ENCODE measurements at regions not wholly inside any gene's neighbourhood (a gene's known extent, or its start where the extent isn't known, plus 50 kb on each side); places are given as distances from the start of the nearest gene placed in this dataset.
"Not testable (repeated sequence)": the region's sequence is repeated elsewhere in the genome, so short reads cannot be mapped to it uniquely, and the experiment has no call there.

GRCh38 chr3:39668420-39668819 lies 141.0 kb upstream of the MYRIP start:
- Mint-ChIP-seq H3K4me1 (no peaks in the 10 kb centered on the region), H3K4me3 (no peak overlapping the region), H3K27me3 (peaks cover 9 to 20% (median 11%) of the 10 kb centered on the region in 3 donors), H3K36me3 (no peaks in the 10 kb centered on the region), H3K9me3 (peaks cover 0 to under 1% (median 0%) of the 10 kb centered on the region in 7 donors), H3K27ac (peak overlapping the region in 1 of 6 donors; percentile 4)
- no peak for DNase-seq
- ATAC-seq (ENCODE audit: low read depth in 2 of 2): no peak

- no peak overlapping the region for H3K4me3 Mint-ChIP-seq
- no peak for ATAC-seq (ENCODE audit: low read depth in 2 of 2)
- H3K9me3 Mint-ChIP-seq: peaks cover 0 to 12% (median 4%) of the 10 kb centered on the region in 7 donors
- no peak for DNase-seq
- no peaks in the 10 kb centered on the region for H3K4me1 Mint-ChIP-seq
- H3K36me3 Mint-ChIP-seq: no peaks in the 10 kb centered on the region
- H3K27me3 Mint-ChIP-seq: peaks cover 9 to 16% (median 11%) of the 10 kb centered on the region in 3 donors
- no peak overlapping the region for H3K27ac Mint-ChIP-seq
These were observed 138.3 kb upstream of the MYRIP start for GRCh38 chr3:39671116-39671515.

GRCh38 chr3:39671600-39671999 lies 137.8 kb upstream of the MYRIP start:
- Mint-ChIP-seq H3K9me3 (peaks cover 0 to 12% (median 5%) of the 10 kb centered on the region in 7 donors), H3K4me3 (no peak overlapping the region), H3K27ac (no peak overlapping the region), H3K4me1 (no peaks in the 10 kb centered on the region), H3K36me3 (no peaks in the 10 kb centered on the region), H3K27me3 (peaks cover 9 to 16% (median 11%) of the 10 kb centered on the region in 3 donors)
- no peak for ATAC-seq (ENCODE audit: low read depth in 2 of 2)
- DNase-seq: no peak

- H3K4me1 Mint-ChIP-seq: no peaks in the 10 kb centered on the region
- H3K27me3 Mint-ChIP-seq: peaks cover 0 to 9% (median 8%) of the 10 kb centered on the region in 3 donors
- H3K27ac Mint-ChIP-seq: no peak overlapping the region
- H3K9me3 Mint-ChIP-seq: peaks cover 0 to 3% (median 0%) of the 10 kb centered on the region in 7 donors
- DNase-seq: no peak
- ATAC-seq (ENCODE audit: low read depth in 2 of 2): no peak
- H3K4me3 Mint-ChIP-seq: no peak overlapping the region
- H3K36me3 Mint-ChIP-seq: no peaks in the 10 kb centered on the region
These were observed 104.0 kb upstream of the MYRIP start for GRCh38 chr3:39705351-39705900.

- Mint-ChIP-seq H3K4me3 (no peak overlapping the region), H3K36me3 (no peaks in the 10 kb centered on the region), H3K27ac (peak overlapping the region in 1 of 6 donors; percentile 9), H3K27me3 (peaks cover 0 to 22% (median 14%) of the 10 kb centered on the region in 3 donors), H3K9me3 (peaks cover 0 to under 1% (median 0%) of the 10 kb centered on the region in 7 donors), H3K4me1 (no peaks in the 10 kb centered on the region)
- DNase-seq (no peak), ATAC-seq (ENCODE audit: low read depth in 2 of 2) (no peak)
These were observed 102.0 kb upstream of the MYRIP start for GRCh38 chr3:39707314-39707909.

GRCh38 chr3:39712413-39713048 lies 96.9 kb upstream of the MYRIP start:
- Mint-ChIP-seq H3K27me3 (peaks cover 5 to 27% (median 15%) of the 10 kb centered on the region in 3 donors), H3K9me3 (peaks cover 0 to 6% (median 0%) of the 10 kb centered on the region in 7 donors), H3K4me1 (no peaks in the 10 kb centered on the region), H3K36me3 (no peaks in the 10 kb centered on the region), H3K27ac (no peak overlapping the region), H3K4me3 (no peak overlapping the region)
- DNase-seq (no peak), ATAC-seq (ENCODE audit: low read depth in 2 of 2) (no peak)

GRCh38 chr3:39713341-39713740 lies 96.1 kb upstream of the MYRIP start:
- not testable (repeated sequence) for H3K27ac Mint-ChIP-seq; H3K9me3 Mint-ChIP-seq; DNase-seq; ATAC-seq (ENCODE audit: low read depth in 2 of 2); H3K4me1 Mint-ChIP-seq; H3K4me3 Mint-ChIP-seq; H3K36me3 Mint-ChIP-seq
- H3K27me3 Mint-ChIP-seq: peaks cover 5 to 26% (median 14%) of the 10 kb centered on the region in 3 donors

- H3K27me3 Mint-ChIP-seq: peaks cover 5 to 11% (median 6%) of the 10 kb centered on the region in 3 donors
- no peak overlapping the region for H3K4me3 Mint-ChIP-seq
- H3K36me3 Mint-ChIP-seq: no peaks in the 10 kb centered on the region
- H3K9me3 Mint-ChIP-seq: peaks cover 0 to 6% (median 0%) of the 10 kb centered on the region in 7 donors
- ATAC-seq (ENCODE audit: low read depth in 2 of 2) (no peak), DNase-seq (no peak)
- H3K4me1 Mint-ChIP-seq: no peaks in the 10 kb centered on the region
- no peak overlapping the region for H3K27ac Mint-ChIP-seq
These were observed 92.6 kb upstream of the MYRIP start for GRCh38 chr3:39716849-39717248.

- peak overlapping the region in 1 of 6 donors; percentile 62 for H3K27ac Mint-ChIP-seq
- H3K4me3 Mint-ChIP-seq: no peak overlapping the region
- H3K9me3 Mint-ChIP-seq: no peaks in the 10 kb centered on the region
- H3K36me3 Mint-ChIP-seq: no peaks in the 10 kb centered on the region
- peaks cover 0 to 5% (median 0%) of the 10 kb centered on the region in 3 donors for H3K27me3 Mint-ChIP-seq
- DNase-seq (no peak), ATAC-seq (ENCODE audit: low read depth in 2 of 2) (no peak)
- no peaks in the 10 kb centered on the region for H3K4me1 Mint-ChIP-seq
These were observed 90.5 kb upstream of the MYRIP start for GRCh38 chr3:39718674-39719595.

GRCh38 chr3:39721076-39721475 lies 88.3 kb upstream of the MYRIP start:
- DNase-seq: no peak
- Mint-ChIP-seq H3K27me3 (no peaks in the 10 kb centered on the region), H3K4me3 (no peak overlapping the region), H3K27ac (no peak overlapping the region), H3K9me3 (no peaks in the 10 kb centered on the region), H3K4me1 (no peaks in the 10 kb centered on the region), H3K36me3 (no peaks in the 10 kb centered on the region)
- ATAC-seq (ENCODE audit: low read depth in 2 of 2): no peak

- ATAC-seq (ENCODE audit: low read depth in 2 of 2) (no peak), DNase-seq (no peak)
- Mint-ChIP-seq H3K36me3 (no peaks in the 10 kb centered on the region), H3K4me3 (peak overlapping the region in 1 of 8 donors; percentile 32), H3K9me3 (peaks cover 0 to 3% (median 0%) of the 10 kb centered on the region in 7 donors), H3K4me1 (no peaks in the 10 kb centered on the region), H3K27ac (no peak overlapping the region), H3K27me3 (peaks cover 0 to 6% (median 0%) of the 10 kb centered on the region in 3 donors)
These were observed 85.1 kb upstream of the MYRIP start for GRCh38 chr3:39724233-39724846.

GRCh38 chr3:39725321-39725720 lies 84.1 kb upstream of the MYRIP start:
- Mint-ChIP-seq H3K4me3 (no peak overlapping the region), H3K36me3 (no peaks in the 10 kb centered on the region), H3K4me1 (no peaks in the 10 kb centered on the region), H3K9me3 (peaks cover 0 to 3% (median 0%) of the 10 kb centered on the region in 7 donors), H3K27ac (no peak overlapping the region), H3K27me3 (peaks cover 0 to 6% (median 0%) of the 10 kb centered on the region in 3 donors)
- ATAC-seq (ENCODE audit: low read depth in 2 of 2): no peak
- DNase-seq: no peak

- Mint-ChIP-seq H3K4me1 (no peaks in the 10 kb centered on the region), H3K36me3 (no peaks in the 10 kb centered on the region), H3K27ac (no peak overlapping the region), H3K9me3 (peaks cover 0 to 10% (median 2%) of the 10 kb centered on the region in 7 donors), H3K27me3 (peaks cover 0 to 10% (median 0%) of the 10 kb centered on the region in 3 donors), H3K4me3 (no peak overlapping the region)
- DNase-seq (no peak), ATAC-seq (ENCODE audit: low read depth in 2 of 2) (no peak)
These were observed 82.0 kb upstream of the MYRIP start for GRCh38 chr3:39727415-39727814.

Data from naive B cell (primary cell).